Astrocyte of the cerebellum (primary cell): ENCODE measurements at regions not wholly inside any gene's neighbourhood (a gene's known extent, or its start where the extent isn't known, plus 50 kb on each side); places are given as distances from the start of the nearest gene placed in this dataset.

Experiments
- DNase-seq: peaks from one replicate; pipeline ENCODE4 v3.0.0-alpha.2; 2011; ENCODE audit warnings: low read depth
- H3K4me3 ChIP-seq: 2 replicates; pipeline ENCODE4 v1.5.1; 2011; ENCODE audit warnings: mild to moderate bottlenecking, low read depth, low read length, moderate library complexity
- in situ Hi-C: cut with HindIII; loops from 2 replicates; pipeline ENCODE4 v1.10.0; 2017; ENCODE audit warnings: low sequenced_read_pairs
- TF ChIP-seq, protein P1 (sequence below): IDR thresholded peaks from 2 replicates; pipeline ENCODE4 v1.5.1; 2012; ENCODE audit warnings: low read length, low read depth, moderate library complexity, mild to moderate bottlenecking; ENCODE audit errors: missing control alignments

- TF ChIP-seq, protein P1, sequence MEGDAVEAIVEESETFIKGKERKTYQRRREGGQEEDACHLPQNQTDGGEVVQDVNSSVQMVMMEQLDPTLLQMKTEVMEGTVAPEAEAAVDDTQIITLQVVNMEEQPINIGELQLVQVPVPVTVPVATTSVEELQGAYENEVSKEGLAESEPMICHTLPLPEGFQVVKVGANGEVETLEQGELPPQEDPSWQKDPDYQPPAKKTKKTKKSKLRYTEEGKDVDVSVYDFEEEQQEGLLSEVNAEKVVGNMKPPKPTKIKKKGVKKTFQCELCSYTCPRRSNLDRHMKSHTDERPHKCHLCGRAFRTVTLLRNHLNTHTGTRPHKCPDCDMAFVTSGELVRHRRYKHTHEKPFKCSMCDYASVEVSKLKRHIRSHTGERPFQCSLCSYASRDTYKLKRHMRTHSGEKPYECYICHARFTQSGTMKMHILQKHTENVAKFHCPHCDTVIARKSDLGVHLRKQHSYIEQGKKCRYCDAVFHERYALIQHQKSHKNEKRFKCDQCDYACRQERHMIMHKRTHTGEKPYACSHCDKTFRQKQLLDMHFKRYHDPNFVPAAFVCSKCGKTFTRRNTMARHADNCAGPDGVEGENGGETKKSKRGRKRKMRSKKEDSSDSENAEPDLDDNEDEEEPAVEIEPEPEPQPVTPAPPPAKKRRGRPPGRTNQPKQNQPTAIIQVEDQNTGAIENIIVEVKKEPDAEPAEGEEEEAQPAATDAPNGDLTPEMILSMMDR, result no peak
- no peak overlapping the region for H3K4me3 ChIP-seq
- in situ Hi-C loops, result no loop called here
- DNase-seq, result no peak
These were observed 249.4 kb upstream of the KCNH8 start for GRCh38 chr3:18898911-18899310.

DNA sequence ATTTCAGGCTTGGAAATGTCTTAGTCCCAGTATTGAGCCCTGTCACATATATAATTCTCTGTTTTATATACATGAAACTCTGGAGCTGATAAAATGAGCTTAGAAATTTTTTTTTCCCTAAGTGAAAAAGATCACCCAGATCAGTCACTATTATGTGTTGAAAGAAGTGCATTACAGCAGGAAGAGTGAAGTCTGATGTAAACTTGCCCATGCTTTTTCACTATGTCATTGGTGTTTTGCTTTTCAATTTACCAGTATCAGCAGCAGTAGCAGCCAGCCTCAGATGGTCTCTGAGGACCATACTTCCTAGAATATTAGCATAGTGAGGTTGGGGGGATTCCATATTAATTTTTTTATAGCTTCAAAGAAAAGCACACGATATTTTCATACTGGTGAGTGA is 255.6 kb upstream of the KCNH8 start:
- DNase-seq, result no peak
- no peak overlapping the region for H3K4me3 ChIP-seq
- TF ChIP-seq, protein P1, result no peak
- in situ Hi-C loops, result no loop called here

GRCh38 chr3:18892047-18892446 is 256.3 kb upstream of the KCNH8 start:
- no peak for DNase-seq
- in situ Hi-C loops, result no loop called here
- no peak overlapping the region for H3K4me3 ChIP-seq
- TF ChIP-seq, protein P1, result no peak

DNA sequence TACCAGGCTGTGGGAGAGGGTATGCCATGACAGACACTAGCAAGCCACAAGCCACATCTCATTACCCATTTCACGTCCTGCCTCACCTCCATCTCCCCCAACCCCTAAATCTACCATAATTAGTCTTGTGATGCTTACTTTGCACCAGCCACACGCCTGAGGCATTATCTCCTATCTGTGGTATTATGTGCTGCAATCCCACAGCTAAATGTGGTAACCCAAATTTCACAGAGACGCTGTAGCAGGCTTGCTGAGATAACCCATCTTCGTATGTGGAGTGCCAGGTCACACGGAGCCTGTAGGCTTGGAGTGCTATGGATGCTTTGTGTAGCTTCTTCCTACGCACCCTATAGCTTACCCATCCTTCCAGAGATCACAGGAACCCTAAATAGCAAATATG is 256.7 kb upstream of the KCNH8 start:
- H3K4me3 ChIP-seq, result no peak overlapping the region
- in situ Hi-C loops, result no loop called here
- DNase-seq, result no peak
- TF ChIP-seq, protein P1, result no peak

GRCh38 chr3:18890449-18890848 is 257.9 kb upstream of the KCNH8 start:
- H3K4me3 ChIP-seq, result no peak overlapping the region
- DNase-seq, result no peak
- in situ Hi-C loops, result no loop called here
- TF ChIP-seq, protein P1, result no peak

DNA sequence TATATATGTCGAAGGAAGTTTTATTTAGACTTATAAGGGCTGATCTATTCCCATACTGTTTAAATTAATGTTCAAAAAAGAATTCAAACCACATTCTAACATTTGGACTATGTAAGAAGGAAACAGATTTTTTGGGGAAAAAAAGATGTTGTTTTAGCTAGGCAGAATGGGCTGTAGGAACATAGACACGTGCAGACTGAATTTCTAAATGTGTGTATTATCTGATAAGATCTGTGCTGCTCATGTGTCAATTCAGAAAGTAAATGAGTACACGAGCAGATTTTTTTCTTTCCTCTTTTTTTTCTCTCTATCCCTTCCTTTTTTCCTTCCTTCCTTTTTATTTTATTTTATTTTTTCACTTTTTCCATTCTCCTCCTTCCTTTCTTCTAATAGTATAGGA is 259.5 kb upstream of the KCNH8 start:
- DNase-seq, result no peak
- no peak overlapping the region for H3K4me3 ChIP-seq
- in situ Hi-C loops, result no loop called here
- TF ChIP-seq, protein P1, result no peak

DNA sequence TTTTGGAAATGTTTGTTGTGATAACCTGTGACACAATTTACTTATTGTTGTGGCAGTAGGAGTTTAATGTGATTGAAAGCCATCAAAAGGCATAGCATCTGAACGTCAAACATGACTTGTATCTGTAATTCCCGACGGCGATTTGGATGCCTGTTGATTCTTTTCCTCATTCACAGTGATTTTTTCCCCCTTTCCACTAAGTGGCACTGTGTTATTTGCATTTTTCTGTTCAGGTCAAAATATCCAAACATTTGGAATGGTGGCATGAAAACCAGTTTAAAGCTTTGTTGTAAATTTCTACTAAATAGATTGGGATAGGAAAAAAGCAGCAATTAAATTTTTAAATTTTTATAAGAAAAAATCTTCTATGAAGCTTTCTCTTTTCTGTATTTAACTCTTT is 259.9 kb upstream of the KCNH8 start:
- no peak overlapping the region for H3K4me3 ChIP-seq
- TF ChIP-seq, protein P1, result no peak
- no peak for DNase-seq
- in situ Hi-C loops, result no loop called here
